HFFc6 (cell line): ENCODE measurements at regions not wholly inside any gene's neighbourhood (a gene's known extent, or its start where the extent isn't known, plus 50 kb on each side); places are given as distances from the start of the nearest gene placed in this dataset.

Experiments used
- DNase-seq: peaks from one replicate; pipeline ENCODE4 v3.0.0-alpha.2; 2018
- H3K27ac Mint-ChIP-seq: 2 replicates; pipeline ENCODE4 v1.8.0; 2020; ENCODE audit warnings: mild to moderate bottlenecking, mixed read lengths
- H3K27me3 Mint-ChIP-seq: 2 replicates; pipeline ENCODE4 v1.8.0; 2021; ENCODE audit warnings: mild to moderate bottlenecking, moderate library complexity, mixed read lengths; ENCODE audit not compliant: insufficient read depth
- H3K36me3 Mint-ChIP-seq: 2 replicates; pipeline ENCODE4 v1.8.0; 2021; ENCODE audit warnings: low read depth, mixed read lengths
- H3K4me1 Mint-ChIP-seq: 2 replicates; pipeline ENCODE4 v1.8.0; 2020; ENCODE audit warnings: low read depth, mixed read lengths
- H3K4me3 Mint-ChIP-seq: 2 replicates; pipeline ENCODE4 v1.8.0; 2020; ENCODE audit warnings: mild to moderate bottlenecking, moderate library complexity, mixed read lengths
- H3K9me3 Mint-ChIP-seq: 2 replicates; pipeline ENCODE4 v1.8.0; 2020; ENCODE audit warnings: mild to moderate bottlenecking, mixed read lengths
- TF ChIP-seq, protein P1 (sequence below): fragments of 200-600 bp; sonication (generic); IDR thresholded peaks from 2 replicates; pipeline ENCODE4 v1.5.0; 2021; ENCODE audit warnings: antibody characterized with exemption, mild to moderate bottlenecking

GRCh38 chr18:38930881-38931753, 1365.5 kb upstream of the CELF4 start:
- DNase-seq, result no peak
- Mint-ChIP-seq H3K4me3 (no peak overlapping the region), H3K27me3 (no peaks in the 10 kb centered on the region), H3K9me3 (peaks cover 42% of the 10 kb centered on the region), H3K27ac (no peak overlapping the region), H3K4me1 (no peaks in the 10 kb centered on the region), H3K36me3 (no peaks in the 10 kb centered on the region; the same call in 1 of the 2 replicates)
- TF ChIP-seq, protein P1, sequence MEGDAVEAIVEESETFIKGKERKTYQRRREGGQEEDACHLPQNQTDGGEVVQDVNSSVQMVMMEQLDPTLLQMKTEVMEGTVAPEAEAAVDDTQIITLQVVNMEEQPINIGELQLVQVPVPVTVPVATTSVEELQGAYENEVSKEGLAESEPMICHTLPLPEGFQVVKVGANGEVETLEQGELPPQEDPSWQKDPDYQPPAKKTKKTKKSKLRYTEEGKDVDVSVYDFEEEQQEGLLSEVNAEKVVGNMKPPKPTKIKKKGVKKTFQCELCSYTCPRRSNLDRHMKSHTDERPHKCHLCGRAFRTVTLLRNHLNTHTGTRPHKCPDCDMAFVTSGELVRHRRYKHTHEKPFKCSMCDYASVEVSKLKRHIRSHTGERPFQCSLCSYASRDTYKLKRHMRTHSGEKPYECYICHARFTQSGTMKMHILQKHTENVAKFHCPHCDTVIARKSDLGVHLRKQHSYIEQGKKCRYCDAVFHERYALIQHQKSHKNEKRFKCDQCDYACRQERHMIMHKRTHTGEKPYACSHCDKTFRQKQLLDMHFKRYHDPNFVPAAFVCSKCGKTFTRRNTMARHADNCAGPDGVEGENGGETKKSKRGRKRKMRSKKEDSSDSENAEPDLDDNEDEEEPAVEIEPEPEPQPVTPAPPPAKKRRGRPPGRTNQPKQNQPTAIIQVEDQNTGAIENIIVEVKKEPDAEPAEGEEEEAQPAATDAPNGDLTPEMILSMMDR, result no peak

DNA sequence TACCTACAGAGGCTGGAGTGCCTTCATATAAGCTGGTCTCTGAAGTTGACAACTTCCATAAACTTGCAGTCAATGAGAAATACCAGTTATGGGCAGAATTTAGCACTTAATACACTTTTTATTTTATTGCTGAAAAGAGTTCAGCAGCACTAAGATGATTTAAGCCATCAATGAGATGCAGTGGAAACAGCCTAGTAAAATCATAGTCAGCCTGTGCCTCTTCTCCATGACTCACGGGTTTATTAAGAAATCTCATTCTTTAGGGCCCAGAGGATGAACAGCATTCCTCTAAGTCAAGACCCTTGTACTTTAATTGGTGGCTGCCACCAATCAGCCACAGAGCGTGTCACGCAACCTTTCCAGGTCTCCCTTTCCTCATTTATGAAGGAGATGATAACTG, 1357.9 kb upstream of the CELF4 start:
- H3K4me3 Mint-ChIP-seq, result no peak overlapping the region
- H3K36me3 Mint-ChIP-seq, result no peaks in the 10 kb centered on the region
- H3K4me1 Mint-ChIP-seq, result no peaks in the 10 kb centered on the region
- H3K27me3 Mint-ChIP-seq, result no peaks in the 10 kb centered on the region
- DNase-seq, result no peak
- no peak overlapping the region for H3K27ac Mint-ChIP-seq
- peaks cover 42% of the 10 kb centered on the region for H3K9me3 Mint-ChIP-seq
- TF ChIP-seq, protein P1, result no peak

DNA sequence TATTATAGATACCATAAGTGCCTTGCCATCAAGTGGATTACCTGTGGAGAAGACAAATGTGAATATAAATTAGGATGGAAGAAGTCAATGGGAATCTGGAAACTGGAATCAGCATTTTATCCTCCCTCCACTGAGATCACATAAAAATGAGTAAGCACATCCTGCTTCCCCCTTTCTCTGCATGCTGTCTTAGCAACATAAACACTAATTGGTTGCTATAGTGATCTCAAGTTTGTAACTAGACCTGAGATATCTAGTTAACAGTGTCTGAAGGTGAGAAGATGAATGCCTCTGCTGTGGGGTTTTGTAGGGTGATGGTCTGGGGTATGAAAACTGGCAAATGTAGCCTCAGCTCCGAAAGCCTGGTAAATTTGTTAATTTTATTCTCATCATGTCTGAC, 1357.5 kb upstream of the CELF4 start:
- no peak overlapping the region for H3K4me3 Mint-ChIP-seq
- H3K27ac Mint-ChIP-seq, result no peak overlapping the region
- no peak for DNase-seq
- TF ChIP-seq, protein P1, result no peak
- H3K4me1 Mint-ChIP-seq, result no peaks in the 10 kb centered on the region
- no peaks in the 10 kb centered on the region for H3K36me3 Mint-ChIP-seq
- no peaks in the 10 kb centered on the region for H3K27me3 Mint-ChIP-seq
- peaks cover 45% of the 10 kb centered on the region for H3K9me3 Mint-ChIP-seq

GRCh38 chr18:38909972-38910371, 1344.4 kb upstream of the CELF4 start:
- no peak for DNase-seq
- no peak overlapping the region for H3K27ac Mint-ChIP-seq
- TF ChIP-seq, protein P1, result no peak
- H3K27me3 Mint-ChIP-seq, result no peaks in the 10 kb centered on the region
- peaks cover 17% of the 10 kb centered on the region for H3K9me3 Mint-ChIP-seq
- no peaks in the 10 kb centered on the region for H3K36me3 Mint-ChIP-seq
- no peak overlapping the region for H3K4me3 Mint-ChIP-seq
- H3K4me1 Mint-ChIP-seq, result no peaks in the 10 kb centered on the region

GRCh38 chr18:38902796-38903195, 1337.2 kb upstream of the CELF4 start:
- Mint-ChIP-seq H3K36me3 (no peaks in the 10 kb centered on the region), H3K9me3 (peaks cover 33% of the 10 kb centered on the region)

More at GRCh38 chr18:38902796-38903195, 1337.2 kb upstream of the CELF4 start:
- no peaks in the 10 kb centered on the region for H3K27me3 Mint-ChIP-seq
- DNase-seq, result no peak
- no peaks in the 10 kb centered on the region for H3K4me1 Mint-ChIP-seq
- H3K27ac Mint-ChIP-seq, result no peak overlapping the region
- no peak overlapping the region for H3K4me3 Mint-ChIP-seq
- TF ChIP-seq, protein P1, result no peak
